Fibroblast of skin of left quadriceps (primary cell): ENCODE measurements at regions not wholly inside any gene's neighbourhood (a gene's known extent, or its start where the extent isn't known, plus 50 kb on each side); places are given as distances from the start of the nearest gene placed in this dataset.
A peak's percentile ranks its signal among the peaks of the same experiment; 100 is the strongest.

Experiments used
- DNase-seq, 2 experiments: peaks; one replicate each; pipeline ENCODE4 v3.0.0-alpha.2; 2013; ENCODE audit warnings: low read depth in 2 of 2

DNA sequence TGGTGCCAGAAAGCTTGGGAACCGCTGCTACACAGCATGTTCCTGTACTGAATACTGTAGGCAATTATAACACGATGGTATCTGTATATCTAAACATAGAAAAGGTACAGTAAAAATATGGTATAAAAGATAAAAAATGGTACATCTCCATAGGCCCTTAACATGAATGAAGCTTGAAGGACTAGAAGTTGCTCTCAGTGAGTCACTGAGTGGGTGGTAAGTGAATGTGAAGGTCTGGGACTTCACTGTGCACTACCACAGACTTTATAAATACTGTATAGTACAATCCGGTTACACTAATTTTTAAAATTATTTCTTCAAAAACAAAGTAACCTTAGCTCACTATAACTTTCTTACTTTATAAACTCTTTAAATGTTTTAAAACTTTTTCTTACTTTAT is 819.9 kb upstream of the GRAMD2B start:
- no peak for DNase-seq

DNA sequence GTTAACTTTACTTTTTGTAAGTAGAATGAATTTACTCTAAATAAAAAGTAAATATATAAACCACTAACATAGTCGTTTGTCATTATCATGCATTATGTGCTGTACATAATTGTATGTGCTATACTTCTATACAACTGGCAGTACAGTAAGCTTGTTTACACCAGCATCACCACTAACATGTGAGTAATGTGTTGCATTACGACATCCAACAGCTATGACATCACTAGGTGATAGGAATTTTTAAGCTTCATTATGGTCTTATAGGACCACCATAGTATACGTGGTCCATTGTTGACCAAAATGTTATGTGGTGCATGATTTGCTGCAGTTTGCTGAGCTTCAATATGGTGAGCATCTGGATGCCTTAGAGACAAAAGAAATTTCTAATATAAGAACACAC is 819.1 kb upstream of the GRAMD2B start:
- no peak for DNase-seq

DNA sequence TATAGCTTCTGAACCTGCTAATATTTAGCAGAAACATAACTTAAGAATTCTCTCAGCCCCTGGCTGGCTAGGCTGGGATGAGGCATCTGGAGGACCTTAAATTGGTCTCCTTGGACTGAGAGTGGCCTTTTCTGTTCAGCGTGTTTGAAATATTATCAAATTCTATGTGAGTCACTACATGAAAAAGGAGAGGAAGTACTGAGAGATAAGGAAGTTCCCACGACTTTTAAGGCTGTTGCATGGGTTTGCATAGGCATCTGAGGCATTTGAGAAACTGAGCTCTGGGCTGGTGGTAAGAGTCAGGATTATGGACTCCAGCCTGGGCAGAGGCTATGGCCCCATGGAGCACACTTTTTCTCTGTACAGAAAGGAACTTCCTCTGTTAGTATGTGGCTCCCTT is 816.2 kb upstream of the GRAMD2B start:
- DNase-seq: no peak

DNA sequence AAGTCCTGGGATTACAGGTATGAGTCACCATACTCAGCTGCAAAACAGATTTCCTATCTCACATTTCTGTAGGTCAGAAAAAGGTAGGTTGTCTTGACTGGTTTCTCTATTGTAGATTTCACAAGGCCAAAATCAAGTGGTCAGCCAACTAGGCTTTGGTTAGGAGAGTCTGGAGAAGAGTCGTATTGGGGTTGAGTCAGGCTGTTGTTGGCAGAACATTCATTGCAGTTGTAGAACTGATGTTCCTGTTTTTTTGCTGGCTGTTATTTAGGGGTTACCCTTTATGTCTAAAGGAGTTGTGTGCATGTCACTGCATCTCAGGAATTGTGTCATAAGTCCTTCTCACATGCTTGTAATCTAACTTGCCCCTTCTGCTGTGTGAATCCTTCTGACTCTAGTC is 814.2 kb upstream of the GRAMD2B start:
- no peak for DNase-seq

DNA sequence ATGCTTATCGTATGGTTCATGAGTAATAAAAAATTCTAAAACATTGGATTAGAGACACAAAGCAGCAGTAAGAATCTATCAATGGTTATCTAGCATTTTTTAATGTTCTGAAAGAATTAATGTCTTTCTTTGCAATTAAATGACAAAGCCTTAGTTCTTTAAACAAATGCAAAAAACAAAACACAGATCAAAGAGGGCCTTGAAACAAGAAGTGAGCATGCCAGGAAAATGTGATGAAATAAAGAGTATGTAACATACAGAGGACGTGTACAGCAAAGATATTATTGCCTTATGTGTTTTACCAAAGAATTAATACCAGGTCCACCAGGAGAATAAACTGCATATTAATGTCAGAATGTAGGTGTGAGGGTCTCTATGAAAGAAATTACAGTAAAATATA is 812.3 kb upstream of the GRAMD2B start:
- no peak for DNase-seq

DNA sequence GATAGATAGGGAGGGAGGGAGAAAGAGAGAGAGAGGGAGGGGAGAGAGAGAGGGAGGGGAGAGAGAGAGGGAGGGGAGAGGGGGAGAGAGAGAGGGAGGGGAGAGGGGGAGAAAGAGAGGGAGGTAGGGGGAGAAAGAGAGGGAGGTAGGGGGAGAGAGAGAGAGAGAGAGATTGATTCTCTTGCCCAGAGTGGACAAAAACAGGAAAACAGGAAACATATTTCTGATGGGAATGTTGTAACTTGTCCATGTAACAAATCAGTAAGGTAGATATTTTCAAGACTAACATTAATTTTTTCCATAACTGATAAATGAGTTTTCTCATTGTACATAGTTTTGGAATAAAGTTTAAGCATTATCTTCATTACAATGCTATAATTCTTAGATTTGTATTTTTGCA is 811.7 kb upstream of the GRAMD2B start:
- DNase-seq: no peak

DNA sequence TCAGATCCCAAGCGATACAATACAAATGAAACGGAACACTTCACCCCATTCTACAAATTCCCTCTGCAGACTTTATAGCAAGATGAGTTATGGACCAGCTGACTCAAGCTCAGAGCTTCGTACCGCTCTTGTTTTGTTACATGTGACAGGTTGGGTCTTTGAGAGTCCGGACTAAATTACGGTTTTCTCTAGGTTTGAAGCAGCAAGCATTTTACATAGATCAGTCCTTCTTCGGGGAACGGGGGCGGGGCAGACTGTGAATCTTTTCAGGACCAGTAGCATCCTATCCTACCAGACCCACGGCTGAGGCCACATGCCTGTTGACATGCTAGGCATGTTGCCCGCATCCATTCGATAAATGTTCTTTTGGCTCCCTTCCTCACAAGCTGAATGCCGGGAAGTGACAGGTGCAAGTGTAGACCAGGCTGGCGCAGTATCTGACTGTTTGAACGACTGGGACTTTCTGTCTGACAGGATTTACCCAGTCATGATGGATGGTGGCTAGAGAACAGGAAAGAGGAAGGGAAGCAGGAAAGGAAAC is 811.0 kb upstream of the GRAMD2B start:
- no peak for DNase-seq

DNA sequence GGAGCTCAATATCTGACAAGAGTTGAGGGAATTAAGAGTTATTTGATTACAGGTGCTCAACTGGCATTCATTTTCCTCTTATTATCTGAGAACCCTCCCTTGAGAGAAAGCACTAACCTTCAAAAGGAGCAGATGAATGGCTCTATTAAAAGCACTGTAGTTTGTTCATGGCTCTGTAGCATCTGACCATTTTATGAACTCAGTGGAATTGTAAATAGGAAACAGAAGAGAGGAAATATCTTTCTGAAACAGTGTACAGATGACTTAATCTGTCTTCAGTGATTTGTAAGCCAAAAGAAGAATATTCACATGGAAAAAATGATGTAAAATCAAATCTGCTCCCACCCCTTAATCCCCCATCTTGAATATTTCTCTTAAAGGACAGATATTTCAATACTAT is 810.4 kb upstream of the GRAMD2B start:
- DNase-seq: no peak

DNA sequence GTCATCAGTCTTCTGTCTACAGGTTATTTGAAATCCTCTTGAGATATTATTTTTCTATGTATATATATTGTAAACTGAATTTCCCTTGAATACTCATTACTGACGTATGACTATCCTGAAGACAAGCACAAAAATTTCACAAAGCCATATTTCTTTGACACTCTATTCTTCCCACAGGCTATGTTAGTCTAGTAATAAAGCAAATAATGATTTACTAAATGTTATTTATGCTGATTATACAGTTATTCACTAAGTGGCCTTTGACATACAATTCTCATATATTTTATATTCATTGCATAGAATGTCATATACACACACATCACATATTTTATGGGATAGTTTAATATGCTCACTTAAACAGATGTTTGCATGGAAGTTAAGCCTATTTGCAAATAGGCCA is 793.0 kb upstream of the GRAMD2B start:
- DNase-seq: no peak

DNA sequence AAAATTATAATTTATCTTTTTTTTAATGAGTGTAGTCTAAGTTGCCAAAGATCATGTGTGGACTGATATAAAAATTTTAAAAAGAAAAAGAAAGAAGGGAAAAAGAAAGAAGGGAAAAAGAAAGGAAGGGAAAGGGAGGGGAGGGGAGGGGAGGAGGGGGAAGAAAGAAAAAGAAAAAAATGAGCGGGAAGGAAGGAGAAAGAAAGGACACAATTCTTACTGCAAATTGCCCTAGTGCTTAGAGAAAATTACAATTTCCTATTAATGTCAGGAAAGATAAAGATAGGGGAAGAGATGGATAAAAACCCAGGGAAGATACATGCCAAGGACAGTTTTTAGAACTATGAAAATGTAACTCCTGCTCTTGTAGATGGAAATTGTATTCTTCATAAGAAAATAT is 789.7 kb upstream of the GRAMD2B start:
- no peak for DNase-seq

DNA sequence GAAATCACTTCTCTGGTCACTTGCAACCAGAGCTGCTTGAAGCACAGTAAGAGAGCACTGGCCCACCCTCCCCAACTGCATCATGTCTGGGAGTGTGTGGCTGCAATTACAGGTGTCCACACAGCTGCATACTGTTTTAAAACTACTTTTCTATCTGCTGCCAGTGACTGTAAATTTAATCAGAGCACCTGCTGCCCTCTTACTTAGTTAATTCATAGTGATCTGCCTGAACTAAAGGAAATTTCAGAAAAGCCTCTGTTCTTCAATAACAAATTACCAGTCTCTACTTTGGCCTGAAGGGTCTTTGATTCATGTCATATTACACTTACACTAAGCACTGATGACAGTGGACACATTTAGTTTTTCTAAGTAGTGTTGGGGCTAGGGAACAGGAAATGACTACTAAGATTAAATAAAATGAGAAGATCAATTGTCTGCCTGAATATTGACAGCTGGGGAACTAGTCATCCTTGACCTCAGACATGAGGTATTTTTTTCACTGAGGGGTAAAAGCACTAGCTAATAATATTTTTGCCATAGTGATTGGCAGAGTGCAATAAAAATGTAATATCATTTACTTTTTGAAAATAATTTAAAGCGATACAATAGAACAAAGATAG is 788.9 kb upstream of the GRAMD2B start:
- no peak for DNase-seq

DNA sequence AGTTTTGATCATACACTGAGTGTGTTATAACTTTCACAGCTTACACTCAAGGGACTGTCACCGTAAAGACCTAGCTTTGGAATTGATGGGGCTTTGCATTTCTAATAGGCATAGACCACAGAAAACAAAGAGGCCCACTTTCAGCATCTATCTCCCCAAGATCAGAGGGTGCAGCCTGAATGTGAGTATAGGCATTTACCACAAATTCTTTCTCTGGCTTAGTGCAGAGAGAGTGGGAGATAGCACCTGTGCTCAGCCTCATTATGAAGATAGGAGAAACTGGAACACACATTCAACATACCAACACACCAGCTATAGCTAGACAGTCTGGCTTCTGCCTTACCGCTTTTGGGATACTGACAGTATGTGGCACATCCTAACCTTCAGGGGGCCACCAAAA is 783.4 kb upstream of the GRAMD2B start:
- no peak for DNase-seq

DNA sequence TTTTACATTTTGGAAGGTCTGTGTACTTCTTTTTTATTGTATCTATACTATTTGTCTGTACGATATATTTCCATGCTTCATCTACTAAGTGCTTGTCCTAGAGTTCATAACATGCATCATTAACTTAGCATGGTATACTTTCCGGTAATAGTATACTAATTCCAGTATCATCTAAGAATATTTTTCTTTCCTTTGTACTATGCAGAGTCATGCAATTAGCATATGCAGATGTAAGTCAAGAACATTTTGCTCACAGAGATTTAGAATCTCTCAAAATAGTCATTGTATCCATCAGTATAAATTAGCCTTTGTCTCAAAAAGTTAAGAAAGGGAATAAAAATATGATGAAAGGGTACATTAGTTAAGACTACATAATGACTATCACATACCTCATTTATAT is 770.4 kb upstream of the GRAMD2B start:
- no peak for DNase-seq

DNA sequence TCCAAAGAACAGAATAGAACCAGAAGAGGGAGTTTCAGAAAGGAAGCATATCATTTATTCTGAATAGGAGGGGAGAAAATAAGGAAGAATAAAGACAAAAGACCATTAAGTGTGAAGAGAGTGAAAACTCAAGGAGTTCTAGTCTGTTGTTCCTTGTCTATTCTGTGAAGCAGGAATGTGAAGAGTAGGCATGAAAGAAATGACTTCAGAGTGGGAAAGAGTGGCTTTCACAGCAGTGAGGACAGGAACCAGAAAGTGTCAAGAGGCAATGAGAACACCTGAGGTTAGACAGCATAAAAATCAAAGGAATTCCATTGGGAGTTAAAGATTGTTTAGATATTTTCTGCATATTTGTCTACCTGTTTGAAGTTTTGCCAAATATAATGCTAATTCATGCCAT is 768.8 kb upstream of the GRAMD2B start:
- no peak for DNase-seq

DNA sequence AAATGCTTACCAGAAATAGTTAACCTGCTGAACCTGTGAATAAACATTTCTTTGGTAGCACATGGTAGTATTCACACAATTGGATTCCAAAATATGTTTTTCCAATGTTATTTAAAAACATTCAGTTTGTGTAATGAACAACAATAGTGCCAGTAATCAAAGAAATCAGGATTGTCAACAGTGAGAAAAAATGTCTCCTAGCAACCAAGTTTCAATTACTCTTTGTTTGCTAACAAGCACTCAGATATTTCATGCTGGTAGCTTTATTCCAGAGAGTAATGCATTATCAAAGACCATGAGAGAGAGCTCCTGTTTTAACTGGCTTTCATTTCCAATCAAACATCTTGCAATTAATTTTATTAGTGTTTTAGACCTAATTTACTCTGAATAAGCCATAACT is 768.1 kb upstream of the GRAMD2B start:
- no peak for DNase-seq

DNA sequence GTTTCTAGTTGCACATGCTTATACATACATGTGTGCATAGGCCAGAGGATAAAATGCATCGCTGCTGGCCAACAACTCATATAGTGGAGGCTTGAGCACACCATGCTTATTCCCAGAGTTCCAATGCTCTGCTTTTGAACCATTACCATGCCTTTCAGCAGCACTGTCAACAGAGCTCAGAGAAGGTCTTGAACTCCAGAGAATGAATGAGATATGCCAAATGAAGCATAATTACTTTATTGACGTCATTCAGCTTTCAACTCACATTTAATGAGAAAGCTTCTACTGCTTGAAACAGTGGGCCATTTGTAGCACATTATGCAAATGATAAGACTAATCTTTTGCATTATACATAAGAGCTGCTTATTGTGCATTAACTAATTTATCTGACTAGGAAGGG is 765.3 kb upstream of the GRAMD2B start:
- DNase-seq: no peak

DNA sequence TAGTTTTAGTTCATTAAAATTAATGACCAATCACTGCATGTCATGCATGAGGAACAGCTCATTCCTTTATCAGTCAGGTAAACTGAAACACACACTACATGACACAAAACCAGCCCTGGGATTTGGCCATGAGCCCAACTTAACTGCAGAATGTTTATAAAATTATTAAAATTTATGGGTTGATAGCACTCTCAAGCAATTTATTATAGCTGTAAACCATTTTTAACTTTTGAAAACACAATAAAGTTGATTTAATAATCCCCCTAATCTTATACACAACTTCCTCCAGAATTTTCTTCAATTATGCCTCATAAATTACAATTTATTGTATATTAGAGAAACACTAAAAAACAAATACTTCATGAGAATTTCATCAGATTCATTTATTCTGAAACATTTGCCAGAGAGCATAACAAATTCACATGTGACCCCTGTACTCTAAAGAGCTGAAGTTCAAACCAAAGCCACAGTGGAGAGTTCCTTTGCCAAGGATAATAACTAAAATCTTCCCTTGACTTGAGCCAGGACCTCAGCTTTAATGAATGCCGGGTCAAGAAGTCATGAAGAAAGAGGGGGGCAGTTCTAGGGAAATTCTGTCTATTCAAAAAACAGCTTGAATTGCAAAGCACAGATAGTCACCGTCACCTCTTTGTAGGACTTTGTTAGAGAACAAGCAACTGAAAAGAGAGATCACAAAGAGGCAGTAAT is 763.7 kb upstream of the GRAMD2B start:
- peak; percentile 20 to 24 for DNase-seq

DNA sequence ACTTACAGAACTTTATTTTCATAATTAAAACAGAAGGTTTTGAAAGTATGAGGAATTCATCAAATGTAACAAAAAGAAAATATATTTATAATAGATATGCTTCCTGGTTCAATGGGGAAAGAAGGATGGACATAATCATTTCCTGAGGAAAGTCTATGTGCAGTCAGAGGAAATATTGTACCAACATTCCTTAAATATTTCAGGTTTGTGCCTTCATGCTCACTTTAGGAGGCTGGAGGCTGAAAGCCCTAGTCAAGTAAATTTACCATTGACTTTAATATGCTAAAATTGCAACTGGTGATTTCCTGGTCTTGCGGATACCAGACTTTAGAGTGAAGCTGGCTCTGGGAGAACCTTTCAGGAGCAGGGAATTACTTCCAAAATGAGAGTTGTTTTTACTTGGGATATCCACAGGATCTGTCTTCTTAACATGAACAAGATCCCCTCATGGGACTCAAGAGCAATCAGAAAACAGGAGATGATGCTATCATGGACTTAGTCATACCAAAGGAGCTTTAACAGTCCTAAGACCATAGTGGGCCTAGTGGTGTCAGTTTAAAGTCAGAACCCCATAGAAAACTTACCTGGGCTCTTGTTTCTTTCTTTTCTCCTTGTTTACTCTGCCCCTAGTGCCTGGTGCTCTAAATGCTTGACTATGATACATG is 762.8 kb upstream of the GRAMD2B start:
- no peak for DNase-seq

DNA sequence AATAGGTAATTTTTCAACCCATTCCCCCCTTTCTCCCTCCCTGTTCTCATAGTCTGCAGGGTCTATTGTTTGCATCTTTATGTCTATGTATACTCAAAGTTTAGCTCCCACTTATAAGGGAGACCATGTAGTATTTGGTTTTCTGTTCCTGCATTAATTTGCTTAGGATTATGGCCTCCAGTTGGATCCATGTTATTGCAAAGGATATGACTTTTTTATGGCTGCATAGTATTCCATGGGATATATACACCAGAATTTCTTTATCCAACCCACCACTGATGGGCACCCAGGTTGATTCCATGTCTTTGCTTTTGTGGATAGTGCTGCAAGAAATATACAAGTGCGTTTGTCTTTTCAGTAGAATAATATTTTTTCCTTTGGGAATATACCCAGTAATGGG is 761.6 kb upstream of the GRAMD2B start:
- DNase-seq: no peak

DNA sequence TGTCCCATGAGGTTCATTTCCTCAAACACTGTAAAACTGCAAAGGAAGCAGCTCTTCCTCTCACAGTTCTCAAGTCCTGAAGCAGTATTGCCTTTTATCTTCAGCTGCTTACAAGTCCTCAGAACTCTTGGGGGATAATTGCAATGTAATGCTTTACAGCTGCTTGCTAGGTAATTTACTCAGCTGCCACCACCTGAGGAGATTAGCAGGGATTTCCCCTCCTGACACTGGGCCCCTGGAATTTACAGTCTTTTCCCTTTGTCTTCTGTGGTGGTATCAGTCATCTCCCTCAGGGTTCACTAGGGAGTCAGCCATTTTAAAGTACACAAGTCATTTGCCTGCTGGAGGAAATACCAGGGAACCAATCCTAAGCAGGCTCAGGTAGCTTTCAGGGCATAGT is 754.3 kb upstream of the GRAMD2B start:
- DNase-seq: no peak

DNA sequence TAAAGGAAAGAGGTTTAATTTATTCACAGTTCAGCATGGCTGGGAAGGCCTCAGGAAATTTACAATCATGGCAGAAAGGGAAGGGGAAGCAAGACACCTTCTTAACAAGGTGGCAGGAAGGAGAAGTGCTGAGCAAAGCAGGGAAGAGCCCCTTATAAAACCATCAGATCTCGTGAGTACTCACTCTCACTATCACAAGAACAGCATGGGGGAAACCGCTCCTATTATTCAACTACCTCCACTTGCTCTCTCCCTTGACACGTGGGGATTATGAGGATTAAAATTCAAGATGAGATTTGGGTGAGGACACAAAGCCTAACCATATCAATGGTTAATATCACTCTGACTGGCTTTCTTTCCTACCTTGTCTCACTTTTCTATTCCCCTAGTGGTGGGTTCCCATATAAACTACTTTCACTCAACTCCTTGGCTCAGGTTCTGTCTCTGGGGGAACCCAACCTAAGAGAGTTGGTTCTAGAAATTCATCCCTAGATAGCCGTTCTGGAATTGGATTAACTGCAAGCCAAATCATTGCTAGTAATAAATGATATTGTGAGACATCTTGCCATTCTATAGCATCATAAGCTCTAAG is 749.8 kb upstream of the GRAMD2B start:
- DNase-seq: no peak

DNA sequence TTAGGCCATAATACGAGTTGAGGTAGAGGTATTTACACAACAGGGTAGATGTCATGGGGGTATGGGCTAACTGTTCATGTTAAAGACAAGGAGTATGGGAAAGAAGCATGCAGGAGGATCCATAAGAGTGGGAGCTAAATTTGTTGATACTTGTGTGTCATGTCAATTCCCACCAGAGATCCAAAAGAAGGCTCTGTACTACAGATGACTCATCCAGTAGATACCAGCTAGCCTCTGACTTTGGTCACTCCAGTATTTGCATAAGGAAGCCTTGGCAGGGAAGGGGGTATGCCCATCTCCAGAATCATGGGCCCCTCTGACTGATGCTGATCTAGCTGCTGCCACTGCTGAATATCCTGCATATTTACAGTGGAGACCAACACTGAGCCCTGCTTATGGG is 743.7 kb upstream of the GRAMD2B start:
- DNase-seq: no peak

DNA sequence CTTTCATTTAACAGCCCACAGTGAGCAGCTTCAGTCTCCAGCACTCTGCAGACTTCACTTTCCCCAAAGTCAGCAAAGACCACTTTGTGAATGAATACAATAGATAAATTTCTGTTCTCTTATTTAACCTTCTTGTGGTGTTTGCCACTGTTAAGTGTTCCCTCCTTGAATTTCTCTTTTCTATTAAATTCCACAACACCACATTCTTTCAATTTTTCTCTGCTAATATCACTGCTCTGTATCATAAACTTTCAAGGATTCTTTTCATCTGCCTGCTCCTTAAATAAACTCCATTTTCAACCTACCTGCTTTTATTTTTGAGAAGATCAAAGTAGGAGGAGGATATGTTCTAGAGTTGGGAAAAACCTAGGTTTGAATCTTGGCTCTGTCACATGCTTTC is 739.5 kb upstream of the GRAMD2B start:
- DNase-seq: no peak
